A673 (cell line): ENCODE measurements at regions not wholly inside any gene's neighbourhood (a gene's known extent, or its start where the extent isn't known, plus 50 kb on each side); places are given as distances from the start of the nearest gene placed in this dataset.

ENCODE experiments used
- BruUV-seq: library from RNA; stranded (reverse); fragments of 400-500 nt; replicated peaks from 2 replicates; lab custom pipeline; 2021; lab: Mats Ljungman, UMichigan
- CTCF ChIA-PET: fragments of 300-600 bp; sonication (Branson Sonifier 250); formaldehyde crosslinking; loops from one replicate; lab custom pipeline; 2022; ENCODE audit warnings: antibody characterized with exemption; lab: Charles Lee
- POLR2A ChIA-PET: fragments of 300-600 bp; sonication (Branson Sonifier 250); formaldehyde crosslinking; loops from one replicate; lab custom pipeline; 2022; ENCODE audit warnings: antibody characterized with exemption; ENCODE audit not compliant: low non-redundant PET; lab: Charles Lee
- DNase-seq: peaks from one replicate; pipeline ENCODE4 v3.0.0-alpha.2; 2015; ENCODE audit warnings: low spot score
- H3K27ac ChIP-seq: fragments of 200-600 bp; sonication (generic); 2 replicates; pipeline ENCODE4 v1.5.1; 2016; ENCODE audit warnings: mixed run types, low read depth, mild to moderate bottlenecking, mixed read lengths, antibody characterized with exemption, low read length; ENCODE audit not compliant: poor library complexity, severe bottlenecking
- H3K27me3 ChIP-seq: fragments of 200-600 bp; sonication (generic); replicated peaks from 2 replicates; pipeline ENCODE4 v1.6.1; 2017; ENCODE audit warnings: mixed run types, low read depth, mild to moderate bottlenecking, mixed read lengths, antibody characterized with exemption, low read length; ENCODE audit not compliant: insufficient read depth, poor library complexity
- H3K36me3 ChIP-seq: fragments of 200-600 bp; sonication (generic); 2 replicates; pipeline ENCODE4 v1.6.1; 2016; ENCODE audit warnings: mixed run types, mild to moderate bottlenecking, mixed read lengths, antibody characterized with exemption, low read length; ENCODE audit not compliant: insufficient read depth, poor library complexity, severe bottlenecking
- H3K4me1 ChIP-seq: fragments of 200-600 bp; sonication (generic); 2 replicates; pipeline ENCODE4 v1.6.1; 2017; ENCODE audit warnings: mixed run types, mild to moderate bottlenecking, mixed read lengths, antibody characterized with exemption, low read length; ENCODE audit not compliant: insufficient read depth, poor library complexity, severe bottlenecking
- H3K4me3 ChIP-seq: fragments of 200-600 bp; sonication (generic); 2 replicates; pipeline ENCODE4 v1.5.1; 2016; ENCODE audit warnings: low read depth, mixed run types, mild to moderate bottlenecking, mixed read lengths, low read length; ENCODE audit not compliant: poor library complexity, severe bottlenecking
- H3K9me3 ChIP-seq: fragments of 200-600 bp; sonication (generic); 2 replicates; pipeline ENCODE4 v1.6.1; 2016; ENCODE audit warnings: mixed run types, low read depth, mild to moderate bottlenecking, mixed read lengths, antibody characterized with exemption, low read length; ENCODE audit not compliant: poor library complexity, severe bottlenecking
- CTCF ChIP-seq: fragments of 300-800, 200-600 bp; sonication (generic); conservative IDR thresholded peaks from 2 replicates; pipeline ENCODE4 v1.5.1; 2017; ENCODE audit warnings: low read depth, mild to moderate bottlenecking, antibody characterized with exemption, low read length, moderate library complexity, mixed read lengths
- EZH2 ChIP-seq: fragments of 200-600 bp; sonication (generic); IDR thresholded peaks from 2 replicates; pipeline ENCODE4 v1.6.1; 2017; ENCODE audit warnings: borderline replicate concordance, low read depth, mild to moderate bottlenecking, mixed read lengths, antibody characterized with exemption, low read length; ENCODE audit not compliant: poor library complexity, severe bottlenecking
- intact Hi-C: fragments of 100-400 bp; cut with micrococcal nuclease; formaldehyde crosslinking; loops from one replicate; pipeline ENCODE4 v1.10.0; 2022; ENCODE audit not compliant: unreplicated experiment

- ChIA-PET POLR2A (no interaction called here), CTCF (no interaction called here)
- no peaks in the 10 kb centered on the region for H3K4me1 ChIP-seq
- no peaks in the 10 kb centered on the region for H3K9me3 ChIP-seq
- intact Hi-C loops = no loop called here
- no peak overlapping the region for H3K4me3 ChIP-seq
- no peak for DNase-seq
- BruUV-seq = no TSS peak
- TF ChIP-seq CTCF = no peak
- TF ChIP-seq EZH2 = no peak
- H3K27me3 ChIP-seq = peaks cover 28% of the 10 kb centered on the region
- no peak overlapping the region for H3K27ac ChIP-seq
- H3K36me3 ChIP-seq = no peaks in the 10 kb centered on the region
These were observed 115.6 kb upstream of the FERMT1 start for GRCh38 chr20:6238421-6238820.

GRCh38 chr20:6235510-6235909 is 112.7 kb upstream of the FERMT1 start:
- ChIA-PET POLR2A (no interaction called here), CTCF (no interaction called here)
- Histone ChIP-seq H3K4me1 (no peaks in the 10 kb centered on the region), H3K9me3 (no peaks in the 10 kb centered on the region), H3K36me3 (no peaks in the 10 kb centered on the region), H3K4me3 (no peak overlapping the region), H3K27me3 (peaks cover 28% of the 10 kb centered on the region), H3K27ac (no peak overlapping the region)
- BruUV-seq = no TSS peak
- TF ChIP-seq EZH2 = no peak
- no peak for TF ChIP-seq CTCF
- DNase-seq = no peak
- intact Hi-C loops = no loop called here

GRCh38 chr20:6232436-6232835 is 109.6 kb upstream of the FERMT1 start:
- BruUV-seq = no TSS peak
- DNase-seq = peak; percentile 3
- H3K27ac ChIP-seq = no peak overlapping the region
- H3K27me3 ChIP-seq = peaks cover 28% of the 10 kb centered on the region
- POLR2A ChIA-PET = no interaction called here
- no peak for TF ChIP-seq EZH2
- no peak for TF ChIP-seq CTCF
- H3K9me3 ChIP-seq = no peaks in the 10 kb centered on the region
- CTCF ChIA-PET = no interaction called here
- intact Hi-C loops = no loop called here
- H3K4me3 ChIP-seq = no peak overlapping the region
- no peaks in the 10 kb centered on the region for H3K36me3 ChIP-seq
- H3K4me1 ChIP-seq = no peaks in the 10 kb centered on the region
